Stimulated activated CD4-positive, alpha-beta T cell treated with anti-CD3 and anti-CD28 coated beads, Interleukin-12 subunit alpha, Interleukin-12 subunit beta, amount 100 ng/mL, for 48 hours (primary cell): ENCODE measurements at regions not wholly inside any gene's neighbourhood (a gene's known extent, or its start where the extent isn't known, plus 50 kb on each side); places are given as distances from the start of the nearest gene placed in this dataset.

Experiments
- DNase-seq, 3 donors: peaks; one replicate each; pipeline ENCODE4 v3.0.0-alpha.2; 2020; ENCODE audit warnings: low read depth in 2 of 3, low spot score in 1 of 3

GRCh38 chr5:143870362-143870761 is 58.4 kb downstream of the HMHB1 start:
- DNase-seq: no peak

GRCh38 chr5:143870871-143871632 is 59.1 kb downstream of the HMHB1 start:
- no peak for DNase-seq

- no peak for DNase-seq
Measured at GRCh38 chr5:143871672-143872071, 59.7 kb downstream of the HMHB1 start.

GRCh38 chr5:143874312-143874711 is 62.4 kb downstream of the HMHB1 start:
- DNase-seq: no peak

- no peak for DNase-seq
Measured at GRCh38 chr5:143877196-143877595, 65.2 kb downstream of the HMHB1 start.

GRCh38 chr5:143878430-143878829 is 66.5 kb downstream of the HMHB1 start:
- no peak for DNase-seq

GRCh38 chr5:143879646-143880045 is 67.7 kb downstream of the HMHB1 start:
- DNase-seq: no peak

- DNase-seq: no peak
Measured at GRCh38 chr5:143880178-143880577, 68.2 kb downstream of the HMHB1 start.

GRCh38 chr5:143882520-143882919 is 70.6 kb downstream of the HMHB1 start:
- no peak for DNase-seq

- DNase-seq: no peak
Measured at GRCh38 chr5:143886096-143886495, 74.1 kb downstream of the HMHB1 start.

GRCh38 chr5:143886651-143887638 is 75.0 kb downstream of the HMHB1 start:
- DNase-seq: no peak

GRCh38 chr5:143887903-143888665 is 76.1 kb downstream of the HMHB1 start:
- DNase-seq: no peak

GRCh38 chr5:143888912-143889311 is 77.0 kb downstream of the HMHB1 start:
- DNase-seq: no peak

GRCh38 chr5:143889986-143890385 is 78.0 kb downstream of the HMHB1 start:
- no peak for DNase-seq

- no peak for DNase-seq
Measured at GRCh38 chr5:143890487-143890886, 78.5 kb downstream of the HMHB1 start.

- DNase-seq: no peak
Measured at GRCh38 chr5:143892271-143892670, 80.3 kb downstream of the HMHB1 start.

- DNase-seq: no peak
Measured at GRCh38 chr5:143892908-143893307, 80.9 kb downstream of the HMHB1 start.

- DNase-seq: no peak
Measured at GRCh38 chr5:143893638-143894037, 81.7 kb downstream of the HMHB1 start.

- DNase-seq: no peak
Measured at GRCh38 chr5:143896516-143896915, 84.6 kb downstream of the HMHB1 start.

- no peak for DNase-seq
Measured at GRCh38 chr5:143896966-143897365, 85.0 kb downstream of the HMHB1 start.

GRCh38 chr5:143898381-143898780 is 86.4 kb downstream of the HMHB1 start:
- no peak for DNase-seq
